K562 (cell line): ENCODE measurements at regions not wholly inside any gene's neighbourhood (a gene's known extent, or its start where the extent isn't known, plus 50 kb on each side); places are given as distances from the start of the nearest gene placed in this dataset.

Source experiments
- ATAC-seq: fragments of 200-7000 bp; cut with Tn5 transposase; 3 replicates; pipeline ENCODE4 v1.9.1; 2020; ENCODE audit warnings: moderate library complexity
- BruUV-seq: library from RNA; stranded (reverse); fragments of 400-500 nt; replicated peaks from 2 replicates; lab custom pipeline; 2021; lab: Mats Ljungman, UMichigan
- CTCF ChIA-PET: fragments of 300-600 bp; formaldehyde crosslinking; extraction: SDS; loops from one replicate; lab custom pipeline; 2021; ENCODE audit warnings: low intra/inter-chr PET ratio; lab: Yijun Ruan, JAX
- POLR2A ChIA-PET: fragments of 300-600, 350-650 bp; sonication (Branson Sonifier 250); formaldehyde crosslinking; extraction: SDS; loops from one replicate; lab custom pipeline; 2021; ENCODE audit warnings: antibody characterized with exemption, inconsistent platforms; lab: Yijun Ruan, JAX
- DNase-seq, 4 experiments: peaks; one replicate each; pipeline versions ENCODE4 v3.0.0 to v3.0.0-alpha.2; 2011 to 2018; ENCODE audit warnings: low spot score in 3 of 4, mixed read lengths in 3 of 4; ENCODE audit errors: extremely low read depth in 1 of 4
- FAIRE-seq: peaks from 2 replicates; lab custom pipeline; 2011; peaks lifted over from hg19 to GRCh38; lab: Jason Lieb, UNC
- H2AFZ ChIP-seq: 2 replicates; pipeline ENCODE4 v1.6.0; 2011; ENCODE audit warnings: low read depth, low read length, control low read depth, inconsistent platforms
- H3K27ac ChIP-seq: fragments of 200-600 bp; 3 replicates; pipeline ENCODE4 v1.8.0; 2011; ENCODE audit warnings: low read depth, mild to moderate bottlenecking, control low read depth, inconsistent platforms, low read length, moderate library complexity, mixed read lengths; ENCODE audit errors: extremely low read depth
- H3K27me3 ChIP-seq, 2 experiments: fragments of 300-600 bp in 1 of 2; 2 replicates in 1 of 2; 3 replicates in 1 of 2; pipeline versions ENCODE4 v1.6.0 to v1.8.0; 2011; ENCODE audit warnings: inconsistent platforms in 2 of 2, low read length in 2 of 2, mild to moderate bottlenecking in 1 of 2, mixed read lengths in 1 of 2, moderate library complexity in 1 of 2; ENCODE audit not compliant: control insufficient read depth in 2 of 2, insufficient read depth in 2 of 2
- H3K36me3 ChIP-seq: fragments of 300-600 bp; 3 replicates; pipeline ENCODE4 v1.8.0; 2011; ENCODE audit warnings: mild to moderate bottlenecking, low read length, inconsistent platforms; ENCODE audit not compliant: control insufficient read depth, insufficient read depth
- H3K4me1 ChIP-seq, 2 experiments: fragments of 200-600 bp in 1 of 2; replicated peaks in 1 of 2; 2 replicates in 1 of 2; 3 replicates in 1 of 2; pipeline versions ENCODE4 v1.5.1 to v1.8.0; 2011; ENCODE audit warnings: inconsistent platforms in 2 of 2, low read length in 2 of 2, mild to moderate bottlenecking in 1 of 2, mixed read lengths in 1 of 2, moderate library complexity in 1 of 2; ENCODE audit not compliant: control insufficient read depth in 2 of 2, insufficient read depth in 2 of 2
- H3K4me2 ChIP-seq: 2 replicates; pipeline ENCODE4 v1.6.1; 2011; ENCODE audit warnings: low read length, control low read depth, inconsistent platforms, mixed read lengths; ENCODE audit not compliant: insufficient read depth
- H3K4me3 ChIP-seq: fragments of 200-600 bp; sonication (generic), shearing (Covaris generic); 2 replicates; pipeline ENCODE4 v1.5.1; 2016; ENCODE audit warnings: control low read depth, inconsistent platforms
- H3K79me2 ChIP-seq: fragments of 200-600 bp; 3 replicates; pipeline ENCODE4 v1.8.0; 2011; ENCODE audit warnings: low read length, inconsistent platforms; ENCODE audit not compliant: control insufficient read depth, insufficient read depth
- H3K9ac ChIP-seq, 2 experiments: 2 replicates each; pipeline versions ENCODE4 v1.6.0 to v1.6.1; 2011; ENCODE audit warnings: low read depth in 2 of 2, low read length in 2 of 2, control low read depth in 1 of 2, inconsistent platforms in 1 of 2, mild to moderate bottlenecking in 1 of 2, mixed read lengths in 1 of 2; ENCODE audit not compliant: insufficient read depth in 1 of 2
- H3K9me1 ChIP-seq: one replicate; pipeline ENCODE4 v1.6.0; 2011; ENCODE audit warnings: inconsistent platforms, mild to moderate bottlenecking, low read length, moderate library complexity; ENCODE audit not compliant: control insufficient read depth, insufficient read depth
- H3K9me3 ChIP-seq: replicated peaks from 2 replicates; pipeline ENCODE4 v1.5.1; 2011; ENCODE audit warnings: low read depth, low read length, inconsistent platforms; ENCODE audit not compliant: control insufficient read depth, insufficient read depth
- H4K20me1 ChIP-seq: replicated peaks from 2 replicates; pipeline ENCODE4 v1.6.1; 2011; ENCODE audit warnings: low read length, inconsistent platforms, mixed read lengths; ENCODE audit not compliant: control insufficient read depth, insufficient read depth
- COPS2 ChIP-seq: fragments of 450-650 bp; conservative IDR thresholded peaks from 2 replicates; pipeline ENCODE4 v1.6.1; 2016; ENCODE audit warnings: mild to moderate bottlenecking, moderate library complexity
- DACH1 ChIP-seq: fragments of 450-650 bp; IDR thresholded peaks from 2 replicates; pipeline ENCODE4 v1.6.1; 2018; ENCODE audit not compliant: partially characterized antibody
- HDGF ChIP-seq: fragments of 450-650 bp; IDR thresholded peaks from 2 replicates; pipeline ENCODE4 v1.6.1; 2016
- HNRNPL ChIP-seq: fragments of 200-400 bp; formaldehyde crosslinking; IDR thresholded peaks from 2 replicates; pipeline ENCODE4 v1.6.1; 2017; ENCODE audit warnings: low read depth, mild to moderate bottlenecking, low read length
- L3MBTL2 ChIP-seq: fragments of 450-650 bp; IDR thresholded peaks from 2 replicates; pipeline ENCODE4 v1.6.1; 2016; ENCODE audit warnings: mild to moderate bottlenecking, moderate library complexity
- MGA ChIP-seq: fragments of 450-650 bp; IDR thresholded peaks from 2 replicates; pipeline ENCODE4 v1.6.1; 2016; ENCODE audit warnings: mild to moderate bottlenecking, moderate library complexity
- MITF ChIP-seq: IDR thresholded peaks from 2 replicates; pipeline ENCODE4 v1.6.1; 2014; ENCODE audit warnings: antibody characterized with exemption
- TBL1XR1 ChIP-seq, 2 experiments: IDR thresholded peaks; 2 replicates each; pipeline ENCODE4 v1.6.1; 2012; ENCODE audit warnings: improper control_type of control experiment in 2 of 2, low read length in 2 of 2, mild to moderate bottlenecking in 1 of 2
- ZNF408 ChIP-seq: fragments of 250-450 bp; sonication (Bioruptor Pico); IDR thresholded peaks from 2 replicates; pipeline ENCODE4 v1.4.0; 2020; ENCODE audit warnings: low read depth, mild to moderate bottlenecking, moderate library complexity
- ZNF699 ChIP-seq: fragments of 250-450 bp; sonication (Bioruptor Pico); IDR thresholded peaks from 2 replicates; pipeline ENCODE4 v1.8.0; 2021; ENCODE audit warnings: mild to moderate bottlenecking, moderate library complexity; ENCODE audit not compliant: insufficient replicate concordance
- ZSCAN29 ChIP-seq: fragments of 450-650 bp; IDR thresholded peaks from 2 replicates; pipeline ENCODE4 v1.6.1; 2017
- WGBS: fragments of 100-300 bp; shearing (Covaris generic); methylation state at CpG from one replicate; pipeline ENCODE4 v1.1.6; 2016; ENCODE audit warnings: low coverage, mixed read lengths; ENCODE audit not compliant: insufficient coverage; ENCODE audit errors: missing lambda C conversion rate; 5-methylcytosine and 5-hydroxymethylcytosine counted together
- in situ Hi-C: fragments of 300-500 bp; cut with MboI; formaldehyde crosslinking; loops from 4 replicates; pipeline ENCODE4 v1.15.0; 2018; ENCODE audit warnings: inconsistent platforms, mixed read lengths
- intact Hi-C: fragments of 100-400 bp; cut with micrococcal nuclease; formaldehyde crosslinking; loops from 2 replicates; pipeline ENCODE4 v1.14.2; 2022

GRCh38 chr7:51471210-51471980 is 154.8 kb upstream of the COBL start:
- Histone ChIP-seq H3K9me1 (no peaks in the 10 kb centered on the region), H3K27ac (no peak overlapping the region), H3K36me3 (no peaks in the 10 kb centered on the region), H3K27me3 (peaks cover 0 to 13% of the 10 kb centered on the region in 2 experiments; a peak in 2 of 5 replicates), H3K4me3 (no peak overlapping the region), H3K9ac (no peak overlapping the region), H3K9me3 (no peaks in the 10 kb centered on the region), H2AFZ (no peak overlapping the region), H3K79me2 (no peaks in the 10 kb centered on the region), H3K4me1 (no peaks in the 10 kb centered on the region), H3K4me2 (no peak overlapping the region), H4K20me1 (no peaks in the 10 kb centered on the region)
- in situ Hi-C loops: no loop called here
- 1% methylated on average over 32 of the region's 33 CpGs for WGBS
- intact Hi-C loops: no loop called here
- DNase-seq (no peak), FAIRE-seq (no peak), ATAC-seq (no peak)
- ChIA-PET POLR2A (no interaction called here), CTCF (no interaction called here)
- BruUV-seq: no TSS peak
- TF ChIP-seq MITF (no peak), ZSCAN29 (no peak), HDGF (no peak), L3MBTL2 (no peak), COPS2 (no peak), ZNF699 (CRISPR knock-in tag) (no peak), DACH1 (no peak), TBL1XR1 (IDR thresholded peaks at IDR 0.05; ENCODE audit: low read length in 2 of 2) (no peak), HNRNPL (no peak), MGA (no peak), ZNF408 (CRISPR knock-in tag) (no peak)
